Activated CD4-positive, alpha-beta T cell treated with anti-CD3 and anti-CD28 coated beads for 36 hours (primary cell): ENCODE measurements at regions not wholly inside any gene's neighbourhood (a gene's known extent, or its start where the extent isn't known, plus 50 kb on each side); places are given as distances from the start of the nearest gene placed in this dataset.
"Not testable (repeated sequence)": the region's sequence is repeated elsewhere in the genome, so short reads cannot be mapped to it uniquely, and the experiment has no call there.

Experiments
- ATAC-seq: fragments of 200-7000 bp; cut with Tn5 transposase; one replicate; pipeline ENCODE4 v1.10.0; 2021; ENCODE audit warnings: mild to moderate bottlenecking, moderate library complexity
- CTCF ChIA-PET: fragments of 350-600 bp; sonication (Branson Sonifier 250); formaldehyde crosslinking; loops from one replicate; lab custom pipeline; 2021; ENCODE audit warnings: antibody characterized with exemption; lab: Charles Lee
- POLR2A ChIA-PET: fragments of 350-600 bp; sonication (Branson Sonifier 250); formaldehyde crosslinking; loops from one replicate; lab custom pipeline; 2021; ENCODE audit warnings: antibody characterized with exemption, inconsistent platforms; lab: Charles Lee
- DNase-seq: peaks from one replicate; pipeline ENCODE4 v3.0.0-alpha.2; 2020
- H3K27ac Mint-ChIP-seq: one replicate; pipeline ENCODE4 v1.8.0; 2021; ENCODE audit warnings: mixed read lengths
- H3K27me3 Mint-ChIP-seq: one replicate; pipeline ENCODE4 v1.8.0; 2021; ENCODE audit warnings: mixed read lengths
- H3K36me3 Mint-ChIP-seq: one replicate; pipeline ENCODE4 v1.8.0; 2021; ENCODE audit warnings: low read depth, mixed read lengths
- H3K4me1 Mint-ChIP-seq: one replicate; pipeline ENCODE4 v1.8.0; 2021; ENCODE audit warnings: mixed read lengths
- H3K4me3 Mint-ChIP-seq: one replicate; pipeline ENCODE4 v1.8.0; 2021; ENCODE audit warnings: mild to moderate bottlenecking, moderate library complexity, mixed read lengths
- H3K9me3 Mint-ChIP-seq: one replicate; pipeline ENCODE4 v1.8.0; 2021; ENCODE audit warnings: low read depth, mixed read lengths
- intact Hi-C, 2 experiments: fragments of 100-400 bp; cut with DNase I in 1 of 2; cut with micrococcal nuclease in 1 of 2; formaldehyde crosslinking; loops; one replicate each; pipeline versions ENCODE4 v1.14.2 to v1.15.1; 2022 to 2024; cut with DNase I, micrococcal nuclease

DNA sequence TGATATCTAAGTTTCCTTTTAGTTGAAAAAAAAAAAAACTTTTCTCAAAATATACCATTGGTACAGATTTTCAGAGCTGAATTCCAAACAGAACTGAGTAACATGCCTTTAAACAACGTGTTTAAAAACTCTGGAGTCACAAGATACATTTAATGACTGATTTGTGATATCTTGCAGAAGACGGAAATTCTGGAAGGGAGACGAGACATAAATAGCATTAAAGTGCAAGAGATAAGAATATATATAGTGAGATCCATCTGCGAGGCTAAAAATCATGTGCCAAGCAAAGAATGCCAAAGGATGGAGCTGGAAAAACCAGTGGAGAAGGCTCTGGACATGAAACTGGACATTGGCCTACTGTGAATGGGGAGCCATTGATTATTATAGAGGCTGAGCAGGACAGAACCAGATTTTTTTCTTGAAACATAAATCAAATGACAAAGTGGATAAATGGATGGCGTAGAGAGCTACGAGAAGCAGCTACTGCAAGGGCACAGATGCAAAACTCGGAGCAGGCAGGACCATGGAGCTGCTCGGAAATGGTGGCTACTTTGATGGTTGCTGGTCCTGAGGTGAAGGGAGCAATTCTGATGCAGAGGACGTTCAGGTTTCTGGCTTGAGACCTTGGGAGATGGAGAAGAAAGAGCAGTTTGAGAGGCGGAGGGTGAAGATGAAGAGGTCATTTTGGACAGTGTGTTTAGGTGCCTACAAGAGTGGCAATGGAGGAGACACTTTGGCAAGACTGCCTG lies 88.8 kb downstream of the CPN2 start:
- Mint-ChIP-seq H3K36me3 (no peaks in the 10 kb centered on the region), H3K9me3 (peaks cover 1% of the 10 kb centered on the region), H3K4me3 (no peak overlapping the region), H3K4me1 (no peaks in the 10 kb centered on the region), H3K27ac (no peak overlapping the region), H3K27me3 (peaks cover 2% of the 10 kb centered on the region)
- ChIA-PET POLR2A (no interaction called here), CTCF (no interaction called here)
- ATAC-seq: no peak
- no peak for DNase-seq
- intact Hi-C loops: no loop called here

- ChIA-PET POLR2A (no interaction called here), CTCF (no interaction called here)
- ATAC-seq (no peak), DNase-seq (no peak)
- Mint-ChIP-seq H3K9me3 (no peaks in the 10 kb centered on the region), H3K36me3 (no peaks in the 10 kb centered on the region), H3K4me3 (no peak overlapping the region), H3K27me3 (peaks cover 2% of the 10 kb centered on the region), H3K27ac (no peak overlapping the region), H3K4me1 (no peaks in the 10 kb centered on the region)
- intact Hi-C loops: no loop called here
Observed at GRCh38 chr3:194262925-194263305, 88.2 kb downstream of the CPN2 start.

GRCh38 chr3:194264631-194265504 lies 86.3 kb downstream of the CPN2 start:
- H3K4me3 Mint-ChIP-seq, ATAC-seq, intact Hi-C loops, DNase-seq, H3K9me3 Mint-ChIP-seq, H3K27ac Mint-ChIP-seq, H3K27me3 Mint-ChIP-seq, H3K4me1 Mint-ChIP-seq, H3K36me3 Mint-ChIP-seq, POLR2A ChIA-PET: not testable (repeated sequence)
- CTCF ChIA-PET: interaction anchor here (0.5 kb wide), 1 partner anchor 10 kb away, joined by 3 read pairs; no protein-coding TSS in a partner anchor

DNA sequence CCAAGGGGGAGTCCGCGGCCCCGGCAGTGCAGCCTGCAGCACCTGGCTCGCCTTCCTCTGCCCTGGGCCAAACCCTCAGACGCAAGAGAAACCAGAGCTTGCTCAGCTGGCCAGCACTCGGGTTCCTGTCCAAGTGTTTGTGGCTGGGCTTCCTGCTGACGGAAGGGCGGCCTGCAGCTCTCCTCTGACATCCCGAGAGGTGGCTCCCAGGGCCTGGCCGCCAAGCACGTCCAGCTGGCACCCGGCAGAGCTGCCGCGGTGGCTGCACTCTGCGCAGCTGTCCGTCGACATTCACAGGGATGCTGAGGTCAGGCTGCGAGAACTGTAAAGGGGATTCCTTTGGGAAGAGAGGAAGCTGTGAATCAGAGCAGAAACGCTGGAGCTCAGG lies 85.6 kb downstream of the CPN2 start:
- Mint-ChIP-seq H3K4me3 (no peak overlapping the region), H3K4me1 (peaks cover 2% of the 10 kb centered on the region), H3K36me3 (no peaks in the 10 kb centered on the region), H3K27me3 (peaks cover 4% of the 10 kb centered on the region), H3K9me3 (no peaks in the 10 kb centered on the region), H3K27ac (no peak overlapping the region)
- DNase-seq: no peak
- ChIA-PET POLR2A (no interaction called here), CTCF (interaction anchor here (0.5 to 1.0 kb wide), 3 partner anchors 9 to 131 kb away, joined by 3 read pairs; no protein-coding TSS in a partner anchor)
- ATAC-seq: no peak
- intact Hi-C loops: no loop called here

DNA sequence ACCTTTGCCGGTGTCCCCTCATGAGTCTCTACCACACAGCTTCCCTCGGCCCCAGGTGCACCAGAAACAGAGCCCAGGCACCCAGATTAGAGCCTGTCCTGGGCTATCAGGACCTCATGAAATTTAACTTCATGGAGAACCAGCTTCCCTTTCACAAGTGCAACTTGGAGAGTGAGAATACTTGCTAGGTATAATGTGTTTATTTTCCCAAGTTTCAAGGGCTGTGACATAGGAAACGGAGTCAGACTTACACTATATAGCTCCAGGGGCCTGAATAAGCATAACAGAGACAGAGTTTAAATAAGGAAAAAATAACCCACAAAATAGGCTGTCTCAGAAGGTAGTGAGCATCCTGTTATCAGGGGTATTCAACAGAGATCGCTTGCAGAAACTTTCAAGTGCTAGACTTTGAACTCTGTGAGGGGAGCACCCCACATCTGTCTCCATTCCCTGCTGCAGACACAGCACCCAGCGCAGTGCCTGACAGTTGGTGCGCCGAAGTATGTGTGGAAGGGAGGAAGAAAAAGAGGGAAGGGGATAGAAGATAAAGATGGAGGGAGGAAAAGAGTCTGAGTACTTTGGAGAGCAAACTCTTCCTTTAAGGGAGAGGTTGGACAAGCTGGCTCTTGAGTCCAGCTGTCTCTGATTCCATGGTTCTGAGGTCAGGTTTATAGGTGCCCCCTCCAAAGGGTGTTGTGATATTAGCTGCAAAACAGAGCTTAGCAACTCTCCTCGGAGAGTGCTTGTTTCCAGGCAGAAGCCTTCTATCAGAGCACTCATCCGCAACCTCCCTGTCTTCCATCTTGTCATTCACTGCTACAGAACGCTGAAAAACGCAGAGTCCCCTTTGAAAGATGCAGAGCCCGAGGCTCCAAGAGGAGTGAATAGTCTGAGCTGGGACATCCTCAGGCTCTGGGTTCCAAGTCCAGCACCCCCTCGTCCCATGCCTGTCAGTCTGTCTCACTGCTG lies 84.8 kb downstream of the CPN2 start:
- Mint-ChIP-seq H3K27ac (no peak overlapping the region), H3K27me3 (peaks cover 4% of the 10 kb centered on the region), H3K36me3 (no peaks in the 10 kb centered on the region), H3K9me3 (no peaks in the 10 kb centered on the region), H3K4me1 (peaks cover 2% of the 10 kb centered on the region), H3K4me3 (no peak overlapping the region)
- no peak for DNase-seq
- intact Hi-C loops: no loop called here
- ChIA-PET CTCF (interaction anchor here (0.6 to 1.0 kb wide), 4 partner anchors 17 to 489 kb away, joined by 3 read pairs; no protein-coding TSS in a partner anchor), POLR2A (no interaction called here)
- no peak for ATAC-seq

DNA sequence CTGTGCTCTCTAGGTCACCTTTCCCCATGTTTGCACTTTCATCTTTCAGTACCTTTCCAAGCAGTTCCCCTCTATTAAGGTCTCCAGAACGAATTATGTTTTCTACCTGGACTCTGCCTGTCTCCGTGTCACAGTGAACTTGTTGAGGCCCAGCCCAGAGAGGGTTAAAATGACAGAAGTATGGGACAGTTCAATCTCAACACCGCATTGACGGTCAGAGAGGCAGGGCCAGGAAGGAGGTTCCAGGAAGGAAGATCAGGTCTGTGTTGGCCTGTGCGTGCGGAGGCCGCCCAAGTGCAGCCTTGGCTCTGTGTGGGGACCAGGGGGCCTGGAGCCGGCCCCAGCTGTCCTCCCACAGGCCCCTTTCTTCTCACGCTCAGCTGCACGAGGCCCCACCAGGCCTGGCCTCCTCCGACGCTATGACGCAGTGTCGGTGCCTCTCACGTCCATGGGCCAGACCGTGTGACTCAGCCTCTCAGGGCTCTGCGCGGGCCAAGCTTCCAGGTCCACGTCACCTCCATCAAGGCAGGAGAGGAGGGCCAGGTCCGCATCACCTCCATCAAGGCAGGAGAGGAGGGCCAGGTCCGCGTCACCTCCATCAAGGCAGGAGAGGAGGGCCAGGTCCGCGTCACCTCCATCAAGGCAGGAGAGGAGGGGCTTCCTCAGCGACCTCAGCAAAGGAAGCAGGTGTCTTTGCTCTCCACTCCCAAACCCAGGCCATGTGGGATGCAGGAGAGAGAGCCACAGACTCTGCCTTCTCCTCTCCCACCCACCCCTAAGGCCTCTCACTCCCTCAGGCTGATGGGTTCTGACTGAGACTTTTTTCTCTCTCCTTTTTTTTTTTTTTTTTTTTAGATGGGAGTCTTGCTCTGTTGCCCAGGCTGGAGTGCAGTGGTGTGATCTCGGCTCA lies 83.1 kb downstream of the CPN2 start:
- ATAC-seq: no peak
- Mint-ChIP-seq H3K4me3 (no peak overlapping the region), H3K4me1 (peaks cover 2% of the 10 kb centered on the region), H3K27me3 (peaks cover 4% of the 10 kb centered on the region), H3K9me3 (no peaks in the 10 kb centered on the region), H3K27ac (no peak overlapping the region), H3K36me3 (no peaks in the 10 kb centered on the region)
- DNase-seq: no peak
- CTCF ChIA-PET: interaction anchor here (0.7 to 0.8 kb wide), 4 partner anchors 12 to 313 kb away, joined by 3 read pairs; no protein-coding TSS in a partner anchor
- POLR2A ChIA-PET: interaction anchor here (0.7 kb wide), 1 partner anchor 56 kb away, joined by 3 read pairs; no protein-coding TSS in a partner anchor
- intact Hi-C loops: no loop called here

DNA sequence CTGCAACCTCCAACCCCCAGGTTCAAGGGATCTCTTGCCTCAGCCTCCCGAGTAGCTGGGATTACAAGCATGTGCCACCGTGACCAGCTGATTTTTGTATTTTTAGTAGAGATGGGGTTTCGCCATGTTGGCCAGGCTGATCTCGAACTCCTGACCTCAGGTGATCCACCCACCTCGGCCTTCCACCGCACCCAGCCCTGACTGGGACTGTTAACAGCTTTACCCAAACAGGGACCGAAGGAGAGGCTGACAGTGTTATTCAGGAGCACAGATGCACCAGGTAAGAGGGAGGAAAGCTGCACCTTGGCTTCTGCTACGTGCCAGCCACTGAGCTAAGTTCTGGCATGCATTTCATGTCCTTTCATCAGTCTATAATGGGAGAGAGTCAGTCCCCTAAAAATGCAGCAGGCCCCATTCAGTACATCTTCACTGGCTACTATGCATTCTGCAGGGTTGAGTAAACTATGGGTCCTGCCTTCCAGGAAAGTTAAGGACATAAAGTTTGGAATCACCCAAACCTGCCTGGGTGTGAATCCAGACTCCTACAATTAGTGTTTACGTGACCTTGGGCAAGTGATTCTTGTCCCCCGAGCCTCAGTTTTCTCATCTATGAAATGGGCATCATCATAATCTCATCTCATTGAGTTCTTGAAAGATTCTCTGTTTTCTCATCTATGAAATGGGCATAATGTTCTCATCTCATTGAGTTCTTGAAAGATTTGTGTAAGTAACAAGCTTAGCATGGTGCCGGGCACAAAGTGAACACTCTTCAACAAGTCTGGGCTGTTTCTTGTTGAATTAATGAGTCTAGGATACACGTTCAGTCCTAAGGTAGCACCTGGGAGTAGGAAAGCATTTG lies 82.2 kb downstream of the CPN2 start:
- Mint-ChIP-seq H3K9me3 (no peaks in the 10 kb centered on the region), H3K4me1 (peaks cover 2% of the 10 kb centered on the region), H3K27ac (no peak overlapping the region), H3K4me3 (no peak overlapping the region), H3K36me3 (no peaks in the 10 kb centered on the region), H3K27me3 (peaks cover 4% of the 10 kb centered on the region)
- intact Hi-C loops: no loop called here
- CTCF ChIA-PET: interaction anchor here (0.7 to 0.8 kb wide), 4 partner anchors 13 to 314 kb away, joined by 3 read pairs; no protein-coding TSS in a partner anchor
- ATAC-seq (no peak), DNase-seq (no peak)
- POLR2A ChIA-PET: interaction anchor here (0.7 kb wide), 1 partner anchor 57 kb away, joined by 3 read pairs; no protein-coding TSS in a partner anchor

DNA sequence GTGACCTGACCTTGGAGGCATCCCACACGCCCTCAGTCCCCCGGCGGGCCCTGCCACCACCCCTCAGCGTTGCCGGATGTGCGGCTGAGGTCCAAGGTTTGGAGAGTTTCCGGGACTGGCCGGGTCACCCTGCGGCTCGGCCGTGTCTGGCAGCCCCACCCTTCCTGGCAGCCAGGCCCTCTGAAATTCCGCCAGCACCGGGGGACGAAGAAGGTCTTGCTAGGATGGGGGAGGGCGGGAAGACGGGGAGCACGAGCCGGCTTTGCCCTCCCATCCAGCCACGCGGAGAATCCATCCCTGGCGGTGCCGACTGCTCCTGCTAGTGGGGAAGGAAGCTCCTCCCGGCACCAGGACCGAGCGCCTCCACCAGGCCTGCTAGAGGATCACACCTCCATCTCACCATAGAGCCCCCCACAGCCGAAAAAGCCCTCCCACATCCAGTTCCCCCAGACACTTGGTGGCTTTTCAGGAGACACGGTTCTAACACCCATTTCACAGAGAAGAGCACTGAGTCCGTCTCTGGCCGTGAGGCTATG lies 81.5 kb downstream of the CPN2 start:
- no peaks in the 10 kb centered on the region for H3K9me3 Mint-ChIP-seq
- intact Hi-C loops: no loop called here
- H3K36me3 Mint-ChIP-seq: no peaks in the 10 kb centered on the region
- DNase-seq (peak; percentile 23), ATAC-seq (no peak)
- ChIA-PET POLR2A (no interaction called here), CTCF (no interaction called here)
- H3K4me3 Mint-ChIP-seq: no peak overlapping the region
- H3K4me1 Mint-ChIP-seq: peaks cover 2% of the 10 kb centered on the region
- H3K27me3 Mint-ChIP-seq: peaks cover 4% of the 10 kb centered on the region
- H3K27ac Mint-ChIP-seq: no peak overlapping the region

GRCh38 chr3:194270627-194271459 lies 80.3 kb downstream of the CPN2 start:
- Mint-ChIP-seq H3K27ac (no peak overlapping the region), H3K9me3 (no peaks in the 10 kb centered on the region), H3K36me3 (no peaks in the 10 kb centered on the region), H3K27me3 (peaks cover 4% of the 10 kb centered on the region), H3K4me1 (peaks cover 7% of the 10 kb centered on the region), H3K4me3 (no peak overlapping the region)
- ATAC-seq: no peak
- no peak for DNase-seq
- ChIA-PET POLR2A (no interaction called here), CTCF (interaction anchor here (1.0 kb wide), 1 partner anchor 15 kb away, joined by 3 read pairs; no protein-coding TSS in a partner anchor)
- intact Hi-C loops: no loop called here
